ENCODE measurements at regions not wholly inside any gene's neighbourhood (a gene's known extent, or its start where the extent isn't known, plus 50 kb on each side); places are given as distances from the start of the nearest gene placed in this dataset.

DNA sequence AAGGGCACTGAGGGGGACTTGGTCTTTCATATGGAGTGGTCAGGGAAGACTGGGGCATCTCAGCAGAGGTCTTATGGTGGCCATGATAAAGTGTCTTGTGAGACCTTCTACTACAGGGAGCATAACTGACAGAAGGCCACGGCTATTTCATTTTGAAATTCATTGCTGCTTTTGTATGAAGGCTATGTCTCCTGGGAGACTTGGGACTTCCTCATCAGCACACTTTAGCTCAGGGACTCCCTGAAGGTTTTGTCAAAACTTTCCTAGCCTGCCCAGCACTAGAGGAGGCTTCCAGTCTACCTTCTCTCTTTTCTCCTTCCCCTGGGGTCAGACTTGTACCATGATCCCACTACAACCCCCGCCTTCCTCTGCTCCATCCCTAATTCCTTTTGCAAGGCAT lies 77.2 kb upstream of the RASGRF1 start:
- Histone ChIP-seq H3K9me3 (no peaks in the 10 kb centered on the region), H3K27me3 (peaks cover 0 to 11% (median 0%) of the 10 kb centered on the region in 9 donors), H3K36me3 (no peaks in the 10 kb centered on the region), H3K27ac (no peak overlapping the region), H3K4me3 (no peak overlapping the region), H3K4me1 (peaks cover 0 to 30% (median 9%) of the 10 kb centered on the region in 12 donors)
- DNase-seq (no peak), ATAC-seq (no peak)
- intact Hi-C loops (cut with DNase I): no loop called here
- WGBS, 4 donors: 83 to 85% (median 84%) methylated on average over 2 of the region's 2 CpGs
- TF ChIP-seq, protein P1, sequence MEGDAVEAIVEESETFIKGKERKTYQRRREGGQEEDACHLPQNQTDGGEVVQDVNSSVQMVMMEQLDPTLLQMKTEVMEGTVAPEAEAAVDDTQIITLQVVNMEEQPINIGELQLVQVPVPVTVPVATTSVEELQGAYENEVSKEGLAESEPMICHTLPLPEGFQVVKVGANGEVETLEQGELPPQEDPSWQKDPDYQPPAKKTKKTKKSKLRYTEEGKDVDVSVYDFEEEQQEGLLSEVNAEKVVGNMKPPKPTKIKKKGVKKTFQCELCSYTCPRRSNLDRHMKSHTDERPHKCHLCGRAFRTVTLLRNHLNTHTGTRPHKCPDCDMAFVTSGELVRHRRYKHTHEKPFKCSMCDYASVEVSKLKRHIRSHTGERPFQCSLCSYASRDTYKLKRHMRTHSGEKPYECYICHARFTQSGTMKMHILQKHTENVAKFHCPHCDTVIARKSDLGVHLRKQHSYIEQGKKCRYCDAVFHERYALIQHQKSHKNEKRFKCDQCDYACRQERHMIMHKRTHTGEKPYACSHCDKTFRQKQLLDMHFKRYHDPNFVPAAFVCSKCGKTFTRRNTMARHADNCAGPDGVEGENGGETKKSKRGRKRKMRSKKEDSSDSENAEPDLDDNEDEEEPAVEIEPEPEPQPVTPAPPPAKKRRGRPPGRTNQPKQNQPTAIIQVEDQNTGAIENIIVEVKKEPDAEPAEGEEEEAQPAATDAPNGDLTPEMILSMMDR (IDR thresholded peaks at IDR 0.05): no peak
- no peak for TF ChIP-seq POLR2A (IDR thresholded peaks at IDR 0.05)

DNA sequence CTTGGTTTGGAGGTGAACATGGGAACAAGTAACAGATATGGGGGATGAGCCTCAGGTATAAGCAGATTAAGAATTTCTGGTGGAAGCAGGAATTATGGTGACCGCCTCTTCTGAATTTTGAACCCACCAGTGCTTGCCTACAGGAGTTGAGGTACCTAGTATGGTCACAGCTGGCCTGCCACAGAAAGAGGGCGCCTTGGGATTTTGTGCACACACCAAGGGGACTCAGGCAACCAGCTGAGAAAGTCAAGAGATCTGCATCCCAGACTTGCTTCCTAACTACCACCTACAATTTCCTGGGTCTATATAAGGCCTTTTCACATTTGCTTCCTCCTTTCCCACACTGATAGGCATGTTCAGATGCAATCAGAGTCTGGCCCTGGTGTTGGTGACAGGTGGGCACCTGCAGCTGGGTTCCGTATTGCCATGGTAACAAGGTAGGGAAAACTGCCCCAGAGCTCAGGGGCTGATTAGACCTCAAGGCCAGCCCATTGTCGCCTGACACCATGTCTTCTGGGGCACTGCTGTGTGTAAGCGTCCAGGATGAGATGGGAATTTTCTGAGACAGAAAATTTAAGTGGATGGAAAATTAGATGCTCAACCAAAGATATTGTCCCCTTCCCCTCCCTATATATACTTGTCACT lies 75.9 kb upstream of the RASGRF1 start:
- TF ChIP-seq, protein P1 (IDR thresholded peaks at IDR 0.05): no peak
- TF ChIP-seq POLR2A (IDR thresholded peaks at IDR 0.05): no peak
- DNase-seq (no peak), ATAC-seq (no peak)
- Histone ChIP-seq H3K9me3 (no peaks in the 10 kb centered on the region), H3K27me3 (peaks cover 0 to 6% (median 0%) of the 10 kb centered on the region in 9 donors), H3K4me3 (no peak overlapping the region), H3K36me3 (no peaks in the 10 kb centered on the region), H3K27ac (no peak overlapping the region), H3K4me1 (peaks cover 0 to 22% (median 9%) of the 10 kb centered on the region in 12 donors)
- intact Hi-C loops (cut with DNase I): no loop called here
- WGBS, 4 donors: 91 to 94% (median 91%) methylated on average over 5 of the region's 5 CpGs

DNA sequence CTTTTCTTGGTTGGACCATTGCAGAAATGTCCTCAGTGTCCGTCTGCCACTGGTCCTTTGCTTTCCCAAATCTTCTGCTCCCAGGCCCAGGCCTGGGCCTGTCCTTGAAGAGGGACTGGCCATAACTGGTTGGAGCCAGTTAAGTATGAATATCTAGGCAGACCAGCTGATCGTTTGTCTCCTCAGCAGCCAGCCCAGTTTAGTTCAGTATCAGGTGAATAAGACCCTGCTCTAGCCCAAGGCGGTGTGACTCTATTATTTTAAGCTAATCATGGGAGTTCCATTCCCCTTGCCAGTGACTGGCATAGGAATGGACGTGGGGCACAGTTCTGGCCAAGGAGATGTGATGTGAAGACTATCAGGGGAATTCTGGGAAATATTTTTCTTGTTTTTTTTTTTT lies 73.9 kb upstream of the RASGRF1 start:
- intact Hi-C loops (cut with DNase I): no loop called here
- no peak overlapping the region for H3K4me3 ChIP-seq

DNA sequence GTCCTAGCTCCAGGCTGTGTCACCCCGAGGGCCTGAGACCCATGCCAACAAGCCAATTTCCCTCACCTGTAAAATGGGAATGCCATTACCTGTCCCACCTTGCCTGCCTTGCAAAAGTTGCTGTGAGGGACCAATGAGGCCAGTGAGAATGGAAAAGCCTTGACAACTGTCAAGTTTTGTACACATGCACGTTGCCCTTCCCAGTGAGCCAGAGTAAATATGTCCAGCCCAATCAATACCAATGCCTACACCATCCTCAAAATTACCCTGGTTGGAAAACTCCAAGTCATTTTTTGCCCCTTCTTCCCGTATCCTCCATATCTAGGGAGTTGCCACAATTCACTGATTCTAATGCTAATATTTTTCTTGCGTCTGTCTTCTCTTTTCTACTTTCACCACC lies 73.5 kb upstream of the RASGRF1 start:
- no peak for TF ChIP-seq POLR2A (IDR thresholded peaks at IDR 0.05)
- TF ChIP-seq, protein P1 (IDR thresholded peaks at IDR 0.05): no peak
- H3K27ac ChIP-seq: no peak overlapping the region
- 86 to 95% (median 92%) methylated on average over 4 of the region's 4 CpGs for WGBS, 4 donors

More for the DNA sequence above, 73.9 kb upstream of the RASGRF1 start:
- Histone ChIP-seq H3K9me3 (no peaks in the 10 kb centered on the region), H3K27ac (no peak overlapping the region), H3K27me3 (no peaks in the 10 kb centered on the region), H3K36me3 (no peaks in the 10 kb centered on the region), H3K4me1 (peaks cover 0 to 6% (median 2%) of the 10 kb centered on the region in 12 donors)
- DNase-seq: no peak
- WGBS, 4 donors: 86 to 91% (median 89%) methylated on average over 4 of the region's 4 CpGs
- TF ChIP-seq, protein P1 (IDR thresholded peaks at IDR 0.05): no peak
- TF ChIP-seq POLR2A (IDR thresholded peaks at IDR 0.05): no peak
- no peak for ATAC-seq

More for the DNA sequence above, 73.5 kb upstream of the RASGRF1 start:
- Histone ChIP-seq H3K36me3 (no peaks in the 10 kb centered on the region), H3K9me3 (no peaks in the 10 kb centered on the region), H3K4me3 (no peak overlapping the region), H3K27me3 (no peaks in the 10 kb centered on the region), H3K4me1 (peaks cover 0 to 2% (median 0%) of the 10 kb centered on the region in 12 donors)
- no peak for DNase-seq
- intact Hi-C loops (cut with DNase I): no loop called here
- ATAC-seq: no peak

Data from heart left ventricle (tissue), 16 donors.